ENCODE measurements at regions not wholly inside any gene's neighbourhood (a gene's known extent, or its start where the extent isn't known, plus 50 kb on each side); places are given as distances from the start of the nearest gene placed in this dataset.

- TF ChIP-seq, protein P1, sequence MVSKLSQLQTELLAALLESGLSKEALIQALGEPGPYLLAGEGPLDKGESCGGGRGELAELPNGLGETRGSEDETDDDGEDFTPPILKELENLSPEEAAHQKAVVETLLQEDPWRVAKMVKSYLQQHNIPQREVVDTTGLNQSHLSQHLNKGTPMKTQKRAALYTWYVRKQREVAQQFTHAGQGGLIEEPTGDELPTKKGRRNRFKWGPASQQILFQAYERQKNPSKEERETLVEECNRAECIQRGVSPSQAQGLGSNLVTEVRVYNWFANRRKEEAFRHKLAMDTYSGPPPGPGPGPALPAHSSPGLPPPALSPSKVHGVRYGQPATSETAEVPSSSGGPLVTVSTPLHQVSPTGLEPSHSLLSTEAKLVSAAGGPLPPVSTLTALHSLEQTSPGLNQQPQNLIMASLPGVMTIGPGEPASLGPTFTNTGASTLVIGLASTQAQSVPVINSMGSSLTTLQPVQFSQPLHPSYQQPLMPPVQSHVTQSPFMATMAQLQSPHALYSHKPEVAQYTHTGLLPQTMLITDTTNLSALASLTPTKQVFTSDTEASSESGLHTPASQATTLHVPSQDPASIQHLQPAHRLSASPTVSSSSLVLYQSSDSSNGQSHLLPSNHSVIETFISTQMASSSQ (IDR thresholded peaks at IDR 0.05; ENCODE audit: low read depth) = no peak
- TF ChIP-seq, protein P1 (CRISPR knock-in tag; IDR thresholded peaks at IDR 0.05; ENCODE audit: borderline replicate concordance) = no peak
- TF ChIP-seq ZNF496 (CRISPR knock-in tag; IDR thresholded peaks at IDR 0.05; ENCODE audit: insufficient replicate concordance) (no peak), DRAP1 (CRISPR knock-in tag; IDR thresholded peaks at IDR 0.05) (no peak), CERS6 (CRISPR knock-in tag; IDR thresholded peaks at IDR 0.05) (no peak)
- TF ChIP-seq, protein P2, sequence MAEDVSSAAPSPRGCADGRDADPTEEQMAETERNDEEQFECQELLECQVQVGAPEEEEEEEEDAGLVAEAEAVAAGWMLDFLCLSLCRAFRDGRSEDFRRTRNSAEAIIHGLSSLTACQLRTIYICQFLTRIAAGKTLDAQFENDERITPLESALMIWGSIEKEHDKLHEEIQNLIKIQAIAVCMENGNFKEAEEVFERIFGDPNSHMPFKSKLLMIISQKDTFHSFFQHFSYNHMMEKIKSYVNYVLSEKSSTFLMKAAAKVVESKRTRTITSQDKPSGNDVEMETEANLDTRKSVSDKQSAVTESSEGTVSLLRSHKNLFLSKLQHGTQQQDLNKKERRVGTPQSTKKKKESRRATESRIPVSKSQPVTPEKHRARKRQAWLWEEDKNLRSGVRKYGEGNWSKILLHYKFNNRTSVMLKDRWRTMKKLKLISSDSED (CRISPR knock-in tag; IDR thresholded peaks at IDR 0.05) = no peak
Measured at GRCh38 chr5:143992496-143992895, 178.0 kb downstream of the YIPF5 start (continued).

GRCh38 chr5:144002876-144003275, 167.6 kb downstream of the YIPF5 start:
- H3K4me2 ChIP-seq (ENCODE audit: low read depth, low read length) = no peak overlapping the region
- BruUV-seq (replicated peaks) = no TSS peak
- ChIA-PET POLR2A (no interaction called here), CTCF (ENCODE audit: low intra/inter-chr PET ratio, low total read pairs) (no interaction called here)
- no peaks in the 10 kb centered on the region for H3K27me3 ChIP-seq (ENCODE audit: control insufficient read depth in 1 of 2, insufficient read depth in 2 of 2, low read length in 2 of 2)
- DNase-seq (ENCODE audit: low spot score) (no peak), FAIRE-seq (no peak), ATAC-seq (no peak)
- no peaks in the 10 kb centered on the region for H4K20me1 ChIP-seq (ENCODE audit: insufficient read depth, low read length)
- H3K9ac ChIP-seq (ENCODE audit: insufficient read depth, low read depth, low read length) = no peak overlapping the region
- no peak overlapping the region for H3K4me3 ChIP-seq (replicated peaks in 1 of 3; ENCODE audit: insufficient read depth in 1 of 3, low read depth in 2 of 3, low read length in 3 of 3)
- no peak overlapping the region for H2AFZ ChIP-seq (ENCODE audit: low read length)
- no peak overlapping the region for H3K27ac ChIP-seq (ENCODE audit: extremely low read length, insufficient read depth, low read length)
- H3K9me3 ChIP-seq (ENCODE audit: low read length) = no peaks in the 10 kb centered on the region
- intact Hi-C loops (cut with micrococcal nuclease; ENCODE audit: unreplicated experiment) = no loop called here
- no peaks in the 10 kb centered on the region for H3K36me3 ChIP-seq (replicated peaks in 1 of 2; ENCODE audit: control insufficient read depth in 1 of 2, insufficient read depth in 2 of 2, low read length in 2 of 2)
- H3K4me1 ChIP-seq (ENCODE audit: insufficient read depth, low read length) = no peaks in the 10 kb centered on the region
- H3K79me2 ChIP-seq (ENCODE audit: insufficient read depth, low read length) = no peaks in the 10 kb centered on the region
- in situ Hi-C loops (cut with HindIII; ENCODE audit: extremely low pct_ligation_motif_present, low pct_unique_long_range_greater_than_20kb) = no loop called here
- TF ChIP-seq TRAFD1 (CRISPR knock-in tag; IDR thresholded peaks at IDR 0.05; ENCODE audit: borderline replicate concordance) (no peak), DMAP1 (CRISPR knock-in tag; IDR thresholded peaks at IDR 0.05) (no peak), ZNF670 (CRISPR knock-in tag; IDR thresholded peaks at IDR 0.05; ENCODE audit: borderline replicate concordance) (no peak), PAF1 (CRISPR knock-in tag; IDR thresholded peaks at IDR 0.05) (no peak), FOXJ3 (CRISPR knock-in tag; IDR thresholded peaks at IDR 0.05; ENCODE audit: borderline replicate concordance) (no peak), SRSF9 (IDR thresholded peaks at IDR 0.05; ENCODE audit: borderline replicate concordance, insufficient read depth, low read depth, low read length, poor library complexity, severe bottlenecking) (no peak), ZNF292 (CRISPR knock-in tag; IDR thresholded peaks at IDR 0.05; ENCODE audit: borderline replicate concordance, low read depth) (no peak), ZC3H4 (CRISPR knock-in tag; IDR thresholded peaks at IDR 0.05; ENCODE audit: borderline replicate concordance) (no peak), RFXANK (CRISPR knock-in tag; IDR thresholded peaks at IDR 0.05) (no peak), ZNF598 (CRISPR knock-in tag; IDR thresholded peaks at IDR 0.05; ENCODE audit: borderline replicate concordance) (no peak)

Data from HepG2 (cell line).